ENCODE measurements at regions not wholly inside any gene's neighbourhood (a gene's known extent, or its start where the extent isn't known, plus 50 kb on each side); places are given as distances from the start of the nearest gene placed in this dataset.
"Not testable (repeated sequence)": the region's sequence is repeated elsewhere in the genome, so short reads cannot be mapped to it uniquely, and the experiment has no call there.

DNA sequence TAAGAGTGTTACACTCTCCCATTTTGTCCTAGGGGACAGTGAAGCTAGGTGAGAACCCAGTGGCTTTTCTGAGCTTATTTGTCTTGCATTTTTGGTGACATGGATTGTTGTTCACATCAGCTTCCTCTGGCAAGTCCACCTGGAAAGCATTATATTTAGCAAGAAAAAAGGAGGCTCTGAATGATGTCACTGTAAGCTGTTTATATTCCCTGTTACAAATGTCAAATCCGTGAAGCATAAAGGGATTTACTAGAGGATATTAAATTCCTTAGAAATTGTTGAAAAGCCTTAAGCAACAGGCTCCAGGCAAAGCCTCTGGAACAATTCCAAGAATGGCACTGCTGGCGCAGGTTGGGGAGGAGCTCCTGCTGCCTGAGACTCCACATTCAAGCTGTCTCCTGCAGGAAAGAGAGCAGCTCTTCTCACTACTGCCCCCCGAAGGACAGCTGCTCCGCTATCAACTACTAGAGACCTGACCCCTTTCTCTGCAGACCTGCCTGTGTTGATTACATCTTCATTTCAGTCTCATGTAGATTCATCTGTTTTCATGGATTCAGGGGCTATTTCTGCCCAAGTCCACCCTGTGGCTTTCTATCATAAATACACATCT is 295.4 kb downstream of the RPIA start:
- H3K9me1 ChIP-seq (replicated peaks; ENCODE audit: control insufficient read depth, extremely low read depth, insufficient read depth, low read length); intact Hi-C loops (cut with micrococcal nuclease); BruUV-seq (replicated peaks); DNase-seq (ENCODE audit: low read depth, low spot score); CTCF ChIA-PET; H4K20me1 ChIP-seq (replicated peaks; ENCODE audit: control insufficient read depth, extremely low read depth, insufficient read depth, low read length); H3K27me3 ChIP-seq (ENCODE audit: control insufficient read depth in 2 of 2, insufficient read depth in 2 of 2, low read length in 2 of 2); H3K4me1 ChIP-seq (ENCODE audit: control insufficient read depth, extremely low read depth, insufficient read depth, low read length); H3K9ac ChIP-seq (replicated peaks; ENCODE audit: extremely low read depth, insufficient read depth, low read length); H3K9me3 ChIP-seq (replicated peaks; ENCODE audit: control insufficient read depth, insufficient read depth, low read length); H3K4me2 ChIP-seq (ENCODE audit: insufficient read depth, low read length); H3K79me2 ChIP-seq (ENCODE audit: control insufficient read depth, insufficient read depth, low read length); H3K4me3 ChIP-seq (replicated peaks in 1 of 3; ENCODE audit: insufficient read depth in 1 of 3, low read depth in 1 of 3, low read length in 3 of 3); dilution Hi-C loops (cut with MboI; ENCODE audit: extremely low pct_ligation_motif_present, low sequenced_read_pairs); H3K27ac ChIP-seq (ENCODE audit: insufficient read depth, low read depth, low read length); H2AFZ ChIP-seq (ENCODE audit: low read depth, low read length); H3K36me3 ChIP-seq (ENCODE audit: control insufficient read depth in 2 of 2, extremely low read depth in 1 of 2, insufficient read depth in 2 of 2, low read length in 2 of 2); POLR2A ChIA-PET: not testable (repeated sequence)
- peak; percentile 72 for FAIRE-seq

- H3K4me3 ChIP-seq (replicated peaks in 1 of 3; ENCODE audit: insufficient read depth in 1 of 3, low read depth in 1 of 3, low read length in 3 of 3); intact Hi-C loops (cut with micrococcal nuclease); FAIRE-seq; H3K9me3 ChIP-seq (replicated peaks; ENCODE audit: control insufficient read depth, insufficient read depth, low read length); H3K4me1 ChIP-seq (ENCODE audit: control insufficient read depth, extremely low read depth, insufficient read depth, low read length); DNase-seq (ENCODE audit: low read depth, low spot score); H4K20me1 ChIP-seq (replicated peaks; ENCODE audit: control insufficient read depth, extremely low read depth, insufficient read depth, low read length); H3K36me3 ChIP-seq (ENCODE audit: control insufficient read depth in 2 of 2, extremely low read depth in 1 of 2, insufficient read depth in 2 of 2, low read length in 2 of 2); H3K27ac ChIP-seq (ENCODE audit: insufficient read depth, low read depth, low read length); H2AFZ ChIP-seq (ENCODE audit: low read depth, low read length); H3K9me1 ChIP-seq (replicated peaks; ENCODE audit: control insufficient read depth, extremely low read depth, insufficient read depth, low read length); CTCF ChIA-PET; BruUV-seq (replicated peaks); H3K4me2 ChIP-seq (ENCODE audit: insufficient read depth, low read length); POLR2A ChIA-PET; dilution Hi-C loops (cut with MboI; ENCODE audit: extremely low pct_ligation_motif_present, low sequenced_read_pairs); H3K79me2 ChIP-seq (ENCODE audit: control insufficient read depth, insufficient read depth, low read length); H3K27me3 ChIP-seq (ENCODE audit: control insufficient read depth in 2 of 2, insufficient read depth in 2 of 2, low read length in 2 of 2); H3K9ac ChIP-seq (replicated peaks; ENCODE audit: extremely low read depth, insufficient read depth, low read length): not testable (repeated sequence)
Measured at GRCh38 chr2:88988617-88989016, 297.1 kb downstream of the RPIA start.

- H3K4me3 ChIP-seq (replicated peaks in 1 of 3; ENCODE audit: insufficient read depth in 1 of 3, low read depth in 1 of 3, low read length in 3 of 3); FAIRE-seq; H3K4me1 ChIP-seq (ENCODE audit: control insufficient read depth, extremely low read depth, insufficient read depth, low read length); H3K4me2 ChIP-seq (ENCODE audit: insufficient read depth, low read length); H2AFZ ChIP-seq (ENCODE audit: low read depth, low read length); H3K9ac ChIP-seq (replicated peaks; ENCODE audit: extremely low read depth, insufficient read depth, low read length); DNase-seq (ENCODE audit: low read depth, low spot score); POLR2A ChIA-PET; H4K20me1 ChIP-seq (replicated peaks; ENCODE audit: control insufficient read depth, extremely low read depth, insufficient read depth, low read length); BruUV-seq (replicated peaks); CTCF ChIA-PET; H3K9me1 ChIP-seq (replicated peaks; ENCODE audit: control insufficient read depth, extremely low read depth, insufficient read depth, low read length); H3K27ac ChIP-seq (ENCODE audit: insufficient read depth, low read depth, low read length); H3K36me3 ChIP-seq (ENCODE audit: control insufficient read depth in 2 of 2, extremely low read depth in 1 of 2, insufficient read depth in 2 of 2, low read length in 2 of 2); H3K79me2 ChIP-seq (ENCODE audit: control insufficient read depth, insufficient read depth, low read length); H3K27me3 ChIP-seq (ENCODE audit: control insufficient read depth in 2 of 2, insufficient read depth in 2 of 2, low read length in 2 of 2); intact Hi-C loops (cut with micrococcal nuclease); dilution Hi-C loops (cut with MboI; ENCODE audit: extremely low pct_ligation_motif_present, low sequenced_read_pairs); H3K9me3 ChIP-seq (replicated peaks; ENCODE audit: control insufficient read depth, insufficient read depth, low read length): not testable (repeated sequence)
Measured at GRCh38 chr2:88992819-88993218, 301.3 kb downstream of the RPIA start.

DNA sequence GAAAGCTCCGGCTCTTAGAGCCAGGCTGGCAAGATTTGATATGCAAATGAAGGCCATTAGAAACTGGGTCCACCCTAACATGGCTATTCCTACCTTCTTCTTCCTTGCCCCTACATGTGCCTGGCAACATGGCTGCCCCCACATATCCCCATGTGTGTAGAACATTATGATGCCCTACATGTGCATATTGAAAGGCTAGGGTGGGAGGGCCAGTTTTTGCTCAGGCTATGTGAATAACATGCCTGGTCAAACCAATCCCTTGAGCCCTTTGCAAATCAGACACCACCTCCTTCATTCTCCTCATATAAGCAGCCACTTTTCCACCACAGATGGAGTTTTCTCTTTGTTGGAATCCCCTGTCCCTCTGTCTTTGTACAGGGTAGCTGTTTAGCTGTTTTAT is 303.4 kb downstream of the RPIA start:
- H4K20me1 ChIP-seq (replicated peaks; ENCODE audit: control insufficient read depth, extremely low read depth, insufficient read depth, low read length); H3K9me1 ChIP-seq (replicated peaks; ENCODE audit: control insufficient read depth, extremely low read depth, insufficient read depth, low read length); H3K4me1 ChIP-seq (ENCODE audit: control insufficient read depth, extremely low read depth, insufficient read depth, low read length); H3K9ac ChIP-seq (replicated peaks; ENCODE audit: extremely low read depth, insufficient read depth, low read length); POLR2A ChIA-PET; H3K27ac ChIP-seq (ENCODE audit: insufficient read depth, low read depth, low read length); CTCF ChIA-PET; BruUV-seq (replicated peaks); H3K79me2 ChIP-seq (ENCODE audit: control insufficient read depth, insufficient read depth, low read length); DNase-seq (ENCODE audit: low read depth, low spot score); FAIRE-seq; H2AFZ ChIP-seq (ENCODE audit: low read depth, low read length); H3K4me3 ChIP-seq (replicated peaks in 1 of 3; ENCODE audit: insufficient read depth in 1 of 3, low read depth in 1 of 3, low read length in 3 of 3); intact Hi-C loops (cut with micrococcal nuclease); dilution Hi-C loops (cut with MboI; ENCODE audit: extremely low pct_ligation_motif_present, low sequenced_read_pairs); H3K9me3 ChIP-seq (replicated peaks; ENCODE audit: control insufficient read depth, insufficient read depth, low read length); H3K36me3 ChIP-seq (ENCODE audit: control insufficient read depth in 2 of 2, extremely low read depth in 1 of 2, insufficient read depth in 2 of 2, low read length in 2 of 2); H3K27me3 ChIP-seq (ENCODE audit: control insufficient read depth in 2 of 2, insufficient read depth in 2 of 2, low read length in 2 of 2); H3K4me2 ChIP-seq (ENCODE audit: insufficient read depth, low read length): not testable (repeated sequence)
